ENCODE measurements at regions not wholly inside any gene's neighbourhood (a gene's known extent, or its start where the extent isn't known, plus 50 kb on each side); places are given as distances from the start of the nearest gene placed in this dataset.
A peak's percentile ranks its signal among the peaks of the same experiment; 100 is the strongest.

DNA sequence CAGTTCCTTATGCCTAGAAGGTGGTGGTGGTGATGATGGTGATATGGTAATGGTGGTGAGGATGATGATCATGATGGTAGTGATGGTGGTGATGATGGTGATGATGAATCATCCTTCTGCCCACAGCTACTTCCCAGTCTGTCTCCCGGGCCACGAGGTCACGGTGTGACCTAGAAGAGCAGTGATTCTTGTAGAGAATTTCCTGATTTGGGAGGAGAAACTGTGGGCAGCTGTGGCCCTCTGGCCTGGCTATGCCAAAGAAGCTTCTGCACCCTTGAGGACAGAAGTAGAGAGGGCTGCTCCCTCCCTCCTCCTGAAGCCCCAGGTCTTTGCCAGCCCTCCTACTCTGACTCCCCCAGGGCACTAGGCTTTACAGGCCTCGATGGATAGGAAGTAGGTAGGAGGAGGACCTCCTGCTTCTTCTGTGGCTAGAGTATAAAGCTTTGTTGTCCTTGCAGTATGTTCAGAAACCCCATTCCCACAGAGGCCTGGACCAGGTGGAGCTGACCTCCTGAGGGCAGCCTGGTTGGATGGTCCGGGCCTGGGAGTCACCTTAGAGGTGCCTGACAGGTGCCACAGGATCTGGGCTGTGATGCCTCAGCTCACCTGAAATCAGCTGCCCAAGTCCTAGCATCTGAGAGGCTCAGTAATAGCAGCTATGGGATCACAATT lies 57.9 kb upstream of the EPAS1 start:
- H3K36me3 Mint-ChIP-seq = no peaks in the 10 kb centered on the region
- H3K27ac Mint-ChIP-seq = peak overlapping the region; percentile 58 to 62
- H3K9me3 Mint-ChIP-seq = no peaks in the 10 kb centered on the region
- DNase-seq (ENCODE audit: low spot score) (no peak), ATAC-seq (peak; percentile 57 to 67)
- H3K4me1 Mint-ChIP-seq (ENCODE audit: low read depth in 2 of 2) = peaks cover 11 to 23% of the 10 kb centered on the region in 2 donors
- H3K27me3 Mint-ChIP-seq = peaks cover 0 to 3% of the 10 kb centered on the region in 2 donors
- H3K4me3 Mint-ChIP-seq = peak overlapping the region; percentile 41

DNA sequence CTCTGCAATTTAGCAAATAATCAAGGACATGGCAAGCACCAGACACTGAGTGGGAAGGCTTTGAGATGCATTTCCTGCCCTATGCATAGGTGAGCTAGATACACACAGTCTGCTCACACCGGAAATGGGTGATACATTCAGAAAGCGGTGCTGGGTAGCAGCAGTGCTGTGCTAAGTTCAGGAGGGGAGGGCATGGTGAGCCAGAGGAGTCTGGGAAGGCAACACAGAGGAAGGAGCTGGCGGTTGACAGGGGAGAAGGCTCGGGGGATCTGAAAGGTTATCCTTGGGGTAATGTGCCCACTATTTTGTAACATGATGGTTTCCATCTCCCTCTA lies 57.4 kb upstream of the EPAS1 start:
- Mint-ChIP-seq H3K27ac (peak overlapping the region; percentile 58 to 62), H3K4me3 (peak overlapping the region; percentile 41), H3K36me3 (no peaks in the 10 kb centered on the region), H3K27me3 (peaks cover 0 to 3% of the 10 kb centered on the region in 2 donors), H3K9me3 (no peaks in the 10 kb centered on the region), H3K4me1 (ENCODE audit: low read depth in 2 of 2) (peaks cover 11 to 23% of the 10 kb centered on the region in 2 donors)
- no peak for DNase-seq (ENCODE audit: low spot score)
- peak; percentile 57 to 94 for ATAC-seq

DNA sequence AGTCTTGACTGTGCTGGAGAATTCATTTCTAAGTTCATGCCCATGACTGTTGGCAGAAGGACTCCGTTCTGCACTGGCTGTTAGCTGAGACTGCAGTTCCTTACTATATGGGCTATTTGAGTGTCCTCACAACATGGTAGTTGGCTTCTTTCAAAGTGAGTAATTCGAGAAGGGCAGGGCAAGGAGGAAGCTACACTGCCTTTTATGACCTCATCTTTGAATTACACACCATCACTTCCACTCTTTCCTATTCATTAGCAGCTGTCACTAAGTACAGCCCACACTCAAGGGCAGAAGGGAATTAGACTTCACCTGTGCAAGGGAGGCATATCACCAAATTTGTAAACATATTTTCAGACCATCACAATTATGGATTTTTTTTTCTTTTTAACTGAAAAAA lies 55.9 kb upstream of the EPAS1 start:
- Mint-ChIP-seq H3K4me3 (no peak overlapping the region), H3K27ac (no peak overlapping the region), H3K9me3 (no peaks in the 10 kb centered on the region), H3K36me3 (no peaks in the 10 kb centered on the region), H3K27me3 (peaks cover 0 to 8% of the 10 kb centered on the region in 2 donors), H3K4me1 (ENCODE audit: low read depth in 2 of 2) (peaks cover 11 to 23% of the 10 kb centered on the region in 2 donors)
- ATAC-seq (peak in 1 of 2 donors; percentile 41), DNase-seq (ENCODE audit: low spot score) (no peak)

DNA sequence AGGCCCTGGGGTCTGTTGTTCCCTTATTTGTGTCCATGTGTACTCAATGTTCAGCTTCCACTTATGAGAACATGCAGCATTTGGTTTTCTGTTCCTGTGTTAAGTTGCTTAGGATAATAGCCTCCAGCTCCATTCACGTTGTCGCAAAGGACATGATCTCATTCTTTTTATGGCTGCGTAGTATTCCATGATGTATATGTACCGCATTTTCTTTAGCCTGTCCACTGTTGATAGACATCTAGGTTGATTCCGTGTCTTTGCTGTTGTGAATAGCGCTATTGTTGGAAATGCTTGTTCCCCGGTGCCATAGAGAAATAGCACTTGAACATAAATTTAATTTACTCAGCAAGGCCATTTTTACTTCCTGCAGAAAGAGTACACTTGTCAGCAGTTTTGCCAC lies 51.3 kb upstream of the EPAS1 start:
- ATAC-seq = no peak
- Mint-ChIP-seq H3K36me3 (no peaks in the 10 kb centered on the region), H3K4me3 (no peak overlapping the region), H3K4me1 (ENCODE audit: low read depth in 2 of 2) (peaks cover 0 to 2% of the 10 kb centered on the region in 2 donors), H3K9me3 (no peaks in the 10 kb centered on the region), H3K27me3 (peaks cover 16 to 25% of the 10 kb centered on the region in 2 donors), H3K27ac (no peak overlapping the region)
- no peak for DNase-seq (ENCODE audit: low spot score)

DNA sequence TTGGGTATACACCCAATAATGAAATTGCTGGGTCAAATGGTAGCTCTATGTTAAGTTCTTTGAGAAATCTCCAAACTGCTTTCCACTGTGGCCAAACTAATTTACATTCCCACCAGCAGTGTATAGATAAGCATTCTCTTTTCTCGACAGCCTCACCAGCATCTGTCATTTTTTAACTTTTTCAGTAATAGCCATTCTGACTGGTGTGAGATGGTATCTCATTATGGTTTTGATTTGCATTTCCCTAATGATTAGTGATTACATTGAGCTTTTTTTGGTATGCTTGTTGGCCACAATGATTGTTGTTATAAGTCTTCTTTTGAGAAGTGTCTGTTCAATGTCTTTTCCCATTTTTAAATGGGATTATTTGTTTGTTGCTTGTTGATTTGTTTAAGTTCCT lies 50.4 kb upstream of the EPAS1 start:
- no peaks in the 10 kb centered on the region for H3K36me3 Mint-ChIP-seq
- H3K4me3 Mint-ChIP-seq = no peak overlapping the region
- H3K4me1 Mint-ChIP-seq (ENCODE audit: low read depth in 2 of 2) = no peaks in the 10 kb centered on the region
- peaks cover 16 to 25% of the 10 kb centered on the region in 2 donors for H3K27me3 Mint-ChIP-seq
- H3K27ac Mint-ChIP-seq = no peak overlapping the region
- ATAC-seq (no peak), DNase-seq (ENCODE audit: low spot score) (no peak)
- H3K9me3 Mint-ChIP-seq = no peaks in the 10 kb centered on the region

Measured in natural killer cell treated with Interleukin-12 subunit alpha and Interleukin-12 subunit beta and Interleukin-15 and Interleukin-18, amount 100 ng/mL, for 72 hours (primary cell).